ENCODE measurements at regions not wholly inside any gene's neighbourhood (a gene's known extent, or its start where the extent isn't known, plus 50 kb on each side); places are given as distances from the start of the nearest gene placed in this dataset.
"Not testable (repeated sequence)": the region's sequence is repeated elsewhere in the genome, so short reads cannot be mapped to it uniquely, and the experiment has no call there.

GRCh38 chr22:11629661-11630385 lies 3898.2 kb upstream of the OR11H1 start:
- Histone ChIP-seq H3K4me3 (ENCODE audit: low read length) (no peak overlapping the region), H3K27me3 (ENCODE audit: control insufficient read depth, insufficient read depth, low read length) (no peaks in the 10 kb centered on the region), H3K27ac (ENCODE audit: low read length) (no peak overlapping the region), H3K9me3 (ENCODE audit: control insufficient read depth, insufficient read depth, low read length) (peaks cover 50% of the 10 kb centered on the region), H3K4me1 (ENCODE audit: control insufficient read depth, insufficient read depth, low read length) (no peaks in the 10 kb centered on the region), H3K36me3 (ENCODE audit: control insufficient read depth, insufficient read depth, low read length) (no peaks in the 10 kb centered on the region)
- H3K27me3 Mint-ChIP-seq (ENCODE audit: low read depth in 2 of 2), result no peaks in the 10 kb centered on the region
- H3K4me1 Mint-ChIP-seq, result no peaks in the 10 kb centered on the region
- WGBS (ENCODE audit: insufficient coverage), result 89% methylated on average over 35 of the region's 35 CpGs
- H3K4me3 Mint-ChIP-seq, result no peak overlapping the region
- TF ChIP-seq CTCF (IDR thresholded peaks at IDR 0.05), result no peak
- H3K9me3 Mint-ChIP-seq, result peaks cover 9 to 17% of the 10 kb centered on the region in 2 donors
- H3K27ac Mint-ChIP-seq, result no peak overlapping the region
- intact Hi-C loops (cut with micrococcal nuclease), result no loop called here
- H3K36me3 Mint-ChIP-seq, result peaks cover 24% of the 10 kb centered on the region
- no peak for DNase-seq
- no peak for ATAC-seq

- intact Hi-C loops (cut with micrococcal nuclease), result not testable (repeated sequence)
These were observed 3897.5 kb upstream of the OR11H1 start for GRCh38 chr22:11630386-11631084.

More at GRCh38 chr22:11630386-11631084, 3897.5 kb upstream of the OR11H1 start:
- peaks cover 9 to 16% of the 10 kb centered on the region in 2 donors for H3K9me3 Mint-ChIP-seq
- H3K4me1 ChIP-seq (ENCODE audit: control insufficient read depth, insufficient read depth, low read length); H3K4me3 Mint-ChIP-seq; H3K27me3 Mint-ChIP-seq (ENCODE audit: low read depth in 2 of 2); H3K4me3 ChIP-seq (ENCODE audit: low read length); H3K4me1 Mint-ChIP-seq; H3K36me3 ChIP-seq (ENCODE audit: control insufficient read depth, insufficient read depth, low read length); ATAC-seq; H3K27ac ChIP-seq (ENCODE audit: low read length); DNase-seq; H3K27ac Mint-ChIP-seq; H3K27me3 ChIP-seq (ENCODE audit: control insufficient read depth, insufficient read depth, low read length): not testable (repeated sequence)
- H3K36me3 Mint-ChIP-seq, result peaks cover 21% of the 10 kb centered on the region
- peaks cover 50% of the 10 kb centered on the region for H3K9me3 ChIP-seq (ENCODE audit: control insufficient read depth, insufficient read depth, low read length)
- 94% methylated on average over 34 of the region's 34 CpGs for WGBS (ENCODE audit: insufficient coverage)
